Uterus (tissue), 2 donors: ENCODE measurements at regions not wholly inside any gene's neighbourhood (a gene's known extent, or its start where the extent isn't known, plus 50 kb on each side); places are given as distances from the start of the nearest gene placed in this dataset.

ENCODE experiments used
- CTCF ChIP-seq, 4 experiments: fragments of 200-600 bp in 2 of 4; fragments of 450-650 bp in 2 of 4; sonication (generic) in 2 of 4; IDR thresholded peaks; one replicate each; pipeline ENCODE4 v1.5.1; 2016 to 2019; ENCODE audit warnings: antibody characterized with exemption in 4 of 4, mild to moderate bottlenecking in 2 of 4, moderate library complexity in 1 of 4
- POLR2A ChIP-seq, 2 donors: fragments of 450-650 bp; IDR thresholded peaks; one replicate each; pipeline ENCODE4 v1.6.1; 2016; ENCODE audit warnings: antibody characterized with exemption in 2 of 2, mild to moderate bottlenecking in 1 of 2, moderate library complexity in 1 of 2

- TF ChIP-seq POLR2A (IDR thresholded peaks at IDR 0.05) = no peak
- TF ChIP-seq CTCF (IDR thresholded peaks at IDR 0.05) = no peak
Measured at GRCh38 chr4:85391071-85391470, 83.9 kb upstream of the ARHGAP24 start.
